ENCODE measurements at regions not wholly inside any gene's neighbourhood (a gene's known extent, or its start where the extent isn't known, plus 50 kb on each side); places are given as distances from the start of the nearest gene placed in this dataset.

DNA sequence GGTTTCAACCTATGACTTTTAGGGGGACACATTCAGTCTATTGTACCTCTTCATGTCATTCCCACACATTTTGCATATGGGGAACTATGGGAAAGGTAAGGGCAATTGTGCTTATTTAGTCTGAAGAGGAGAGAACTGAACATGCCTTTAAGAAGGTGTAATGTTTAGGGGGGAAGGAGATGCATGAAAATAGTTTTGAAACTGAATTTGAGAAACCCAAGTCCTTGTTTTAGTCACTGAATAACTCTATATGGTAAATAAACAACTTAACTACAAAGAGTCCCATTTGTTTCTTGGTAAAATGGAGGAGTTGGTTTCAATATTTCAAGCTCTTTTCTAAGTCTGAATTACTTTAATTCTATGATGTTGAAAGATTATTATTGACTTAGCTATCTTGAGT is 166.1 kb downstream of the DNAJB9 start:
- Histone ChIP-seq H4K5ac (ENCODE audit: low read depth, low read length) (no peak overlapping the region), H2AK5ac (ENCODE audit: low read depth, low read length) (no peak overlapping the region), H3K9me3 (ENCODE audit: control insufficient read depth, insufficient read depth, low read length) (no peaks in the 10 kb centered on the region), H2AK9ac (replicated peaks; ENCODE audit: low read depth, low read length, poor library complexity) (no peak overlapping the region), H3K4ac (ENCODE audit: low read depth, low read length) (no peak overlapping the region), H2BK5ac (ENCODE audit: low read depth, low read length, poor library complexity, severe bottlenecking) (no peak overlapping the region), H3K36me3 (ENCODE audit: control insufficient read depth, insufficient read depth, low read length) (no peaks in the 10 kb centered on the region), H3K23ac (ENCODE audit: low read depth, low read length) (no peak overlapping the region), H3K4me2 (ENCODE audit: low read depth, low read length) (no peak overlapping the region), H3K56ac (ENCODE audit: extremely low read depth, insufficient read depth, low read length) (no peak overlapping the region), H3K27me3 (ENCODE audit: control insufficient read depth, insufficient read depth, low read length) (no peaks in the 10 kb centered on the region), H3K4me1 (ENCODE audit: control insufficient read depth, insufficient read depth, low read length) (no peaks in the 10 kb centered on the region), H3K9me1 (ENCODE audit: insufficient read depth, low read length) (no peaks in the 10 kb centered on the region), H4K8ac (ENCODE audit: low read depth in 2 of 2, low read length in 2 of 2) (no peak overlapping the region), H2BK20ac (ENCODE audit: low read depth, low read length) (no peak overlapping the region), H3K9ac (ENCODE audit: low read depth, low read length) (no peak overlapping the region), H3K27ac (ENCODE audit: insufficient read depth, low read length) (no peak overlapping the region), H2BK15ac (ENCODE audit: low read depth, low read length) (no peak overlapping the region), H4K91ac (ENCODE audit: insufficient read depth, low read depth, low read length) (no peak overlapping the region), H2AFZ (replicated peaks; ENCODE audit: low read length, poor library complexity) (no peak overlapping the region), H2BK120ac (ENCODE audit: low read depth, low read length) (no peak overlapping the region), H3K14ac (replicated peaks; ENCODE audit: low read depth, low read length) (no peak overlapping the region), H4K20me1 (ENCODE audit: insufficient read depth, low read length) (no peaks in the 10 kb centered on the region), H3K18ac (ENCODE audit: low read depth, low read length) (no peak overlapping the region), H3K79me1 (ENCODE audit: low read depth in 1 of 2, low read length in 2 of 2) (no peaks in the 10 kb centered on the region), H3K4me3 (ENCODE audit: insufficient read depth, low read depth, low read length) (no peak overlapping the region)
- ATAC-seq (ENCODE audit: low read depth) (no peak), DNase-seq (no peak)
- BruUV-seq (replicated peaks): no TSS peak
- CTCF ChIA-PET: no interaction called here
- in situ Hi-C loops (cut with MboI; ENCODE audit: low sequenced_read_pairs) (no loop called here), dilution Hi-C loops (cut with HindIII; ENCODE audit: low sequenced_read_pairs, unreplicated experiment) (no loop called here), intact Hi-C loops (cut with micrococcal nuclease) (no loop called here)
- TF ChIP-seq CHD1 (IDR thresholded peaks at IDR 0.05; ENCODE audit: low read depth, low read length): no peak
- TF ChIP-seq, protein P1, sequence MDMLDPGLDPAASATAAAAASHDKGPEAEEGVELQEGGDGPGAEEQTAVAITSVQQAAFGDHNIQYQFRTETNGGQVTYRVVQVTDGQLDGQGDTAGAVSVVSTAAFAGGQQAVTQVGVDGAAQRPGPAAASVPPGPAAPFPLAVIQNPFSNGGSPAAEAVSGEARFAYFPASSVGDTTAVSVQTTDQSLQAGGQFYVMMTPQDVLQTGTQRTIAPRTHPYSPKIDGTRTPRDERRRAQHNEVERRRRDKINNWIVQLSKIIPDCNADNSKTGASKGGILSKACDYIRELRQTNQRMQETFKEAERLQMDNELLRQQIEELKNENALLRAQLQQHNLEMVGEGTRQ (IDR thresholded peaks at IDR 0.05; ENCODE audit: low read depth, low read length): no peak
- no peak for TF ChIP-seq MXI1 (IDR thresholded peaks at IDR 0.05; ENCODE audit: borderline replicate concordance, low read depth, low read length)
- POLR2A ChIA-PET (ENCODE audit: unreplicated experiment): no interaction called here
